ENCODE measurements at regions not wholly inside any gene's neighbourhood (a gene's known extent, or its start where the extent isn't known, plus 50 kb on each side); places are given as distances from the start of the nearest gene placed in this dataset.
"Not testable (repeated sequence)": the region's sequence is repeated elsewhere in the genome, so short reads cannot be mapped to it uniquely, and the experiment has no call there.

- TF ChIP-seq, protein P1, sequence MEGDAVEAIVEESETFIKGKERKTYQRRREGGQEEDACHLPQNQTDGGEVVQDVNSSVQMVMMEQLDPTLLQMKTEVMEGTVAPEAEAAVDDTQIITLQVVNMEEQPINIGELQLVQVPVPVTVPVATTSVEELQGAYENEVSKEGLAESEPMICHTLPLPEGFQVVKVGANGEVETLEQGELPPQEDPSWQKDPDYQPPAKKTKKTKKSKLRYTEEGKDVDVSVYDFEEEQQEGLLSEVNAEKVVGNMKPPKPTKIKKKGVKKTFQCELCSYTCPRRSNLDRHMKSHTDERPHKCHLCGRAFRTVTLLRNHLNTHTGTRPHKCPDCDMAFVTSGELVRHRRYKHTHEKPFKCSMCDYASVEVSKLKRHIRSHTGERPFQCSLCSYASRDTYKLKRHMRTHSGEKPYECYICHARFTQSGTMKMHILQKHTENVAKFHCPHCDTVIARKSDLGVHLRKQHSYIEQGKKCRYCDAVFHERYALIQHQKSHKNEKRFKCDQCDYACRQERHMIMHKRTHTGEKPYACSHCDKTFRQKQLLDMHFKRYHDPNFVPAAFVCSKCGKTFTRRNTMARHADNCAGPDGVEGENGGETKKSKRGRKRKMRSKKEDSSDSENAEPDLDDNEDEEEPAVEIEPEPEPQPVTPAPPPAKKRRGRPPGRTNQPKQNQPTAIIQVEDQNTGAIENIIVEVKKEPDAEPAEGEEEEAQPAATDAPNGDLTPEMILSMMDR (IDR thresholded peaks at IDR 0.05): not testable (repeated sequence)
- TF ChIP-seq POLR2AphosphoS5 (IDR thresholded peaks at IDR 0.05; ENCODE audit: low read depth, low read length): not testable (repeated sequence)
Observed at GRCh38 chr22:47302587-47302986, 540.1 kb downstream of the TBC1D22A start.

All from Panc1 (cell line).